ENCODE measurements at regions not wholly inside any gene's neighbourhood (a gene's known extent, or its start where the extent isn't known, plus 50 kb on each side); places are given as distances from the start of the nearest gene placed in this dataset.
A peak's percentile ranks its signal among the peaks of the same experiment; 100 is the strongest.

GRCh38 chr9:79813258-79813638, 241.5 kb downstream of the TLE4 start:
- peak overlapping the region; percentile 61 for H3K4me3 ChIP-seq (ENCODE audit: low read length)
- H3K4me2 ChIP-seq (ENCODE audit: low read depth, low read length): peak overlapping the region; percentile 82

GRCh38 chr9:79812507-79813257, 240.9 kb downstream of the TLE4 start:
- H3K4me2 ChIP-seq (ENCODE audit: low read depth, low read length): peak overlapping the region; percentile 82
- H3K27me3 ChIP-seq (replicated peaks; ENCODE audit: insufficient read depth, low read length): no peaks in the 10 kb centered on the region
- H3K4me3 ChIP-seq (ENCODE audit: low read length): peak overlapping the region; percentile 61
- no peak overlapping the region for H3K9ac ChIP-seq (ENCODE audit: low read length)
- no peaks in the 10 kb centered on the region for H4K20me1 ChIP-seq (ENCODE audit: insufficient read depth, low read length)
- no peak for TF ChIP-seq EZH2 (optimal IDR thresholded peaks at IDR 0.05; ENCODE audit: low read depth, low read length)
- no peak for TF ChIP-seq CTCF (IDR thresholded peaks at IDR 0.05; ENCODE audit: low read length)
- no peak for TF ChIP-seq EZH2phosphoT487 (IDR thresholded peaks at IDR 0.05; ENCODE audit: low read length)
- peaks cover 13% of the 10 kb centered on the region; the same call in 1 of the 2 replicates for H3F3A ChIP-seq (ENCODE audit: insufficient read depth, low read length)
- peak; percentile 16 for DNase-seq
- H3K9me3 ChIP-seq (replicated peaks; ENCODE audit: insufficient read depth, low read length): no peaks in the 10 kb centered on the region
- no peaks in the 10 kb centered on the region for H3K79me2 ChIP-seq (ENCODE audit: low read length)
- H3K27ac ChIP-seq (ENCODE audit: low read length): peak overlapping the region; percentile 26; the same call in 1 of the 2 replicates
- H3K4me1 ChIP-seq (ENCODE audit: low read length): peaks cover 18% of the 10 kb centered on the region
- no peaks in the 10 kb centered on the region for H3K36me3 ChIP-seq (replicated peaks; ENCODE audit: insufficient read depth, low read length)
- no peaks in the 10 kb centered on the region for H3K9me2 ChIP-seq (replicated peaks; ENCODE audit: insufficient read depth, low read length)
- peak overlapping the region; percentile 82 for H2AFZ ChIP-seq (ENCODE audit: low read length)

More at GRCh38 chr9:79813258-79813638, 241.5 kb downstream of the TLE4 start:
- H3K9me3 ChIP-seq (replicated peaks; ENCODE audit: insufficient read depth, low read length): no peaks in the 10 kb centered on the region
- H3F3A ChIP-seq (ENCODE audit: insufficient read depth, low read length): peaks cover 15% of the 10 kb centered on the region; the same call in 1 of the 2 replicates
- H3K4me1 ChIP-seq (ENCODE audit: low read length): peaks cover 24% of the 10 kb centered on the region
- no peaks in the 10 kb centered on the region for H4K20me1 ChIP-seq (ENCODE audit: insufficient read depth, low read length)
- H3K27ac ChIP-seq (ENCODE audit: low read length): no peak overlapping the region
- no peaks in the 10 kb centered on the region for H3K36me3 ChIP-seq (replicated peaks; ENCODE audit: insufficient read depth, low read length)
- H3K9ac ChIP-seq (ENCODE audit: low read length): no peak overlapping the region
- H2AFZ ChIP-seq (ENCODE audit: low read length): no peak overlapping the region
- no peaks in the 10 kb centered on the region for H3K79me2 ChIP-seq (ENCODE audit: low read length)
- no peaks in the 10 kb centered on the region for H3K9me2 ChIP-seq (replicated peaks; ENCODE audit: insufficient read depth, low read length)
- TF ChIP-seq EZH2 (optimal IDR thresholded peaks at IDR 0.05; ENCODE audit: low read depth, low read length) (no peak), EZH2phosphoT487 (IDR thresholded peaks at IDR 0.05; ENCODE audit: low read length) (no peak), CTCF (IDR thresholded peaks at IDR 0.05; ENCODE audit: low read length) (no peak)
- DNase-seq: no peak
- no peaks in the 10 kb centered on the region for H3K27me3 ChIP-seq (replicated peaks; ENCODE audit: insufficient read depth, low read length)

GRCh38 chr9:79812099-79812498, 240.3 kb downstream of the TLE4 start:
- peak overlapping the region; percentile 26; the same call in 1 of the 2 replicates for H3K27ac ChIP-seq (ENCODE audit: low read length)

More at GRCh38 chr9:79812099-79812498, 240.3 kb downstream of the TLE4 start:
- Histone ChIP-seq H4K20me1 (ENCODE audit: insufficient read depth, low read length) (no peaks in the 10 kb centered on the region), H3K36me3 (replicated peaks; ENCODE audit: insufficient read depth, low read length) (no peaks in the 10 kb centered on the region), H3F3A (ENCODE audit: insufficient read depth, low read length) (peaks cover 7% of the 10 kb centered on the region; the same call in 1 of the 2 replicates), H3K27me3 (replicated peaks; ENCODE audit: insufficient read depth, low read length) (no peaks in the 10 kb centered on the region), H3K9me2 (replicated peaks; ENCODE audit: insufficient read depth, low read length) (no peaks in the 10 kb centered on the region), H3K4me1 (ENCODE audit: low read length) (peaks cover 14% of the 10 kb centered on the region), H2AFZ (ENCODE audit: low read length) (peak overlapping the region; percentile 82), H3K79me2 (ENCODE audit: low read length) (no peaks in the 10 kb centered on the region), H3K4me2 (ENCODE audit: low read depth, low read length) (peak overlapping the region; percentile 82), H3K4me3 (ENCODE audit: low read length) (peak overlapping the region; percentile 61), H3K9me3 (replicated peaks; ENCODE audit: insufficient read depth, low read length) (no peaks in the 10 kb centered on the region), H3K9ac (ENCODE audit: low read length) (no peak overlapping the region)
- no peak for TF ChIP-seq CTCF (IDR thresholded peaks at IDR 0.05; ENCODE audit: low read length)
- TF ChIP-seq EZH2 (optimal IDR thresholded peaks at IDR 0.05; ENCODE audit: low read depth, low read length): no peak
- TF ChIP-seq EZH2phosphoT487 (IDR thresholded peaks at IDR 0.05; ENCODE audit: low read length): no peak
- DNase-seq: no peak
